H9 (cell line): ENCODE measurements at regions not wholly inside any gene's neighbourhood (a gene's known extent, or its start where the extent isn't known, plus 50 kb on each side); places are given as distances from the start of the nearest gene placed in this dataset.

Experiments used
- DNase-seq: peaks from one replicate; pipeline ENCODE4 v3.0.0-alpha.2; 2017
- H2AFZ ChIP-seq: one replicate; pipeline ENCODE4 v1.6.1; 2013; ENCODE audit warnings: mild to moderate bottlenecking, low read length, control low read depth, moderate library complexity
- H2AK5ac ChIP-seq: 2 replicates; pipeline ENCODE4 v1.6.1; 2013; ENCODE audit warnings: low read length, control low read depth, mixed read lengths; ENCODE audit not compliant: insufficient read length
- H2BK120ac ChIP-seq: one replicate; pipeline ENCODE4 v1.6.1; 2013; ENCODE audit warnings: low read depth, mild to moderate bottlenecking, low read length, control low read depth, inconsistent platforms; ENCODE audit not compliant: poor library complexity, severe bottlenecking
- H2BK12ac ChIP-seq: 2 replicates; pipeline ENCODE4 v1.6.1; 2013; ENCODE audit warnings: low read length, control low read depth, mixed read lengths, low read depth; ENCODE audit not compliant: insufficient read length
- H2BK15ac ChIP-seq: 2 replicates; pipeline ENCODE4 v1.6.1; 2013; ENCODE audit warnings: low read depth, low read length, control low read depth
- H2BK20ac ChIP-seq: one replicate; pipeline ENCODE4 v1.6.1; 2013; ENCODE audit warnings: low read depth, mild to moderate bottlenecking, low read length, control low read depth, inconsistent platforms; ENCODE audit not compliant: poor library complexity, severe bottlenecking
- H2BK5ac ChIP-seq: 2 replicates; pipeline ENCODE4 v1.6.1; 2013; ENCODE audit warnings: low read length, control low read depth, mixed read lengths; ENCODE audit not compliant: insufficient read length
- H3K14ac ChIP-seq: 2 replicates; pipeline ENCODE4 v1.6.1; 2013; ENCODE audit warnings: low read length, control low read depth; ENCODE audit not compliant: insufficient read depth
- H3K18ac ChIP-seq: 2 replicates; pipeline ENCODE4 v1.6.1; 2013; ENCODE audit warnings: low read depth, mild to moderate bottlenecking, mixed read lengths, low read length, control low read depth; ENCODE audit not compliant: insufficient read length
- H3K23ac ChIP-seq: 2 replicates; pipeline ENCODE4 v1.6.1; 2013; ENCODE audit warnings: low read length, control low read depth, mixed read lengths, low read depth; ENCODE audit not compliant: insufficient read length
- H3K23me2 ChIP-seq: 2 replicates; pipeline ENCODE4 v1.6.1; 2013; ENCODE audit warnings: low read depth, mild to moderate bottlenecking, mixed read lengths, low read length, control low read depth; ENCODE audit not compliant: insufficient read length, poor library complexity, severe bottlenecking
- H3K27ac ChIP-seq: 2 replicates; pipeline ENCODE4 v1.5.1; 2013; ENCODE audit warnings: low read length, control low read depth, mixed read lengths, low read depth; ENCODE audit not compliant: insufficient read length
- H3K27me3 ChIP-seq: 2 replicates; pipeline ENCODE4 v1.6.1; 2013; ENCODE audit warnings: low read length, control low read depth, inconsistent platforms; ENCODE audit not compliant: insufficient read depth
- H3K4ac ChIP-seq: 2 replicates; pipeline ENCODE4 v1.6.1; 2013; ENCODE audit warnings: low read depth, mild to moderate bottlenecking, control low read depth, inconsistent platforms, low read length, moderate library complexity
- H3K4me1 ChIP-seq: 2 replicates; pipeline ENCODE4 v1.6.1; 2013; ENCODE audit warnings: low read length, control low read depth, inconsistent platforms; ENCODE audit not compliant: insufficient read depth
- H3K4me2 ChIP-seq: 2 replicates; pipeline ENCODE4 v1.6.1; 2013; ENCODE audit warnings: low read length, control low read depth, mixed read lengths; ENCODE audit not compliant: insufficient read length, insufficient read depth
- H3K56ac ChIP-seq: 2 replicates; pipeline ENCODE4 v1.6.1; 2013; ENCODE audit warnings: low read depth, mild to moderate bottlenecking, mixed read lengths, low read length, control low read depth; ENCODE audit not compliant: insufficient read length
- H3K79me1 ChIP-seq: 2 replicates; pipeline ENCODE4 v1.6.1; 2013; ENCODE audit warnings: low read depth, mild to moderate bottlenecking, moderate library complexity, low read length, control low read depth, inconsistent platforms; ENCODE audit not compliant: insufficient read depth, poor library complexity, severe bottlenecking
- H3K79me2 ChIP-seq: 2 replicates; pipeline ENCODE4 v1.6.1; 2013; ENCODE audit warnings: low read length, control low read depth, inconsistent platforms; ENCODE audit not compliant: insufficient read depth
- H3K9ac ChIP-seq: 2 replicates; pipeline ENCODE4 v1.6.1; 2013; ENCODE audit warnings: low read length, control low read depth, mixed read lengths; ENCODE audit not compliant: insufficient read length; ENCODE audit errors: extremely low read depth
- H3K9me3 ChIP-seq: one replicate; pipeline ENCODE4 v1.6.1; 2013; ENCODE audit warnings: low read depth, low read length, inconsistent platforms; ENCODE audit not compliant: control insufficient read depth
- H3T11ph ChIP-seq: one replicate; pipeline ENCODE4 v1.6.1; 2013; ENCODE audit warnings: mild to moderate bottlenecking, low read length, control low read depth, inconsistent platforms
- H4K20me1 ChIP-seq: one replicate; pipeline ENCODE4 v1.6.1; 2013; ENCODE audit not compliant: control insufficient read depth, insufficient read length, insufficient read depth
- H4K5ac ChIP-seq: 2 replicates; pipeline ENCODE4 v1.6.1; 2013; ENCODE audit warnings: low read depth, mild to moderate bottlenecking, mixed read lengths, low read length, control low read depth; ENCODE audit not compliant: insufficient read length
- H4K8ac ChIP-seq: replicated peaks from 2 replicates; pipeline ENCODE4 v1.6.1; 2013; ENCODE audit warnings: low read length, control low read depth, mixed read lengths, low read depth; ENCODE audit not compliant: insufficient read length
- H4K91ac ChIP-seq: 2 replicates; pipeline ENCODE4 v1.6.1; 2013; ENCODE audit warnings: low read depth, mild to moderate bottlenecking, moderate library complexity, mixed read lengths, low read length, control low read depth; ENCODE audit not compliant: insufficient read length
- H3K27ac Mint-ChIP-seq, 3 experiments: 2 replicates in 2 of 3; 3 replicates in 1 of 3; pipeline ENCODE4 v1.8.0; 2020 to 2021; ENCODE audit warnings: mixed read lengths in 3 of 3, mild to moderate bottlenecking in 1 of 3, moderate library complexity in 1 of 3
- H3K27me3 Mint-ChIP-seq: 2 replicates; pipeline ENCODE4 v1.8.0; 2021; ENCODE audit warnings: low read depth, mild to moderate bottlenecking, moderate library complexity, mixed read lengths
- H3K36me3 Mint-ChIP-seq, 3 experiments: 2 replicates in 2 of 3; 3 replicates in 1 of 3; pipeline ENCODE4 v1.8.0; 2020 to 2021; ENCODE audit warnings: low read depth in 3 of 3, mixed read lengths in 3 of 3; ENCODE audit not compliant: insufficient read depth in 1 of 3
- H3K4me1 Mint-ChIP-seq, 2 experiments: 2 replicates each; pipeline ENCODE4 v1.8.0; 2020; ENCODE audit warnings: mixed read lengths in 2 of 2
- H3K4me3 Mint-ChIP-seq, 2 experiments: 2 replicates in 1 of 2; 3 replicates in 1 of 2; pipeline ENCODE4 v1.8.0; 2020 to 2021; ENCODE audit warnings: mild to moderate bottlenecking in 2 of 2, mixed read lengths in 2 of 2, moderate library complexity in 1 of 2
- H3K9me3 Mint-ChIP-seq, 2 experiments: 2 replicates in 1 of 2; 3 replicates in 1 of 2; pipeline ENCODE4 v1.8.0; 2020; ENCODE audit warnings: mild to moderate bottlenecking in 2 of 2, mixed read lengths in 2 of 2, moderate library complexity in 1 of 2
- WGBS: extraction: QIAGEN DNeasy Blood & Tissue Kit; methylation state at CpG from one replicate; pipeline ENCODE4 v1.1.7; 2013; ENCODE audit warnings: missing lambda C conversion rate, low lambda C conversion rate, mixed read lengths; ENCODE audit not compliant: insufficient read length; ENCODE audit errors: extremely low coverage; 5-methylcytosine and 5-hydroxymethylcytosine counted together
- TF ChIP-seq, protein P1 (sequence below): fragments of 200-600 bp; sonication (generic); conservative IDR thresholded peaks from 3 replicates; pipeline ENCODE4 v1.8.0; 2021; ENCODE audit warnings: antibody characterized with exemption, mild to moderate bottlenecking

DNA sequence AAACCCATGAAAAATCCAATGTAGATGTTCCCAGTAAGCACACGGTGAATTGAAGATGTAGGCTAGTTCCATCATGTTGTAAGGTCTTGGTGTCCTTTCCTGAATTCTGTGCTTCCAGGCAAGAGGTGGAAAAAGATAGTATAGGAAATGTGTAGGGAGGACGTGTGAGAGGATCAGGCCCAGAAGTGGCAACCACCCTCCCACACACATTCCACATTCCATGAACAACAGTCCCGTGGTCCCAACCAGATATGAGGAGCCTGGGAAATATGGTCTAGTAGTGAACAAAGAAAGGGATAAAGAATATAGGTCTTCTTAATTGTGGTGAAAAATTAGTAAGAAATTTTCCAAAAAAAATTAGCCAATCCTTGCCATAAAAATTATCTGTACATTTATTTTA is 1254.2 kb upstream of the SLC10A2 start:
- Histone ChIP-seq H3K14ac (no peak overlapping the region), H3K27me3 (no peaks in the 10 kb centered on the region), H3T11ph (no peak overlapping the region), H2BK15ac (no peak overlapping the region), H2AK5ac (no peak overlapping the region), H3K79me2 (no peaks in the 10 kb centered on the region), H4K5ac (no peak overlapping the region), H2BK5ac (no peak overlapping the region), H3K56ac (no peak overlapping the region), H2BK120ac (no peak overlapping the region), H3K9ac (no peak overlapping the region), H4K8ac (no peak overlapping the region), H3K23me2 (no peaks in the 10 kb centered on the region), H3K18ac (no peak overlapping the region), H3K23ac (no peak overlapping the region), H2AFZ (no peak overlapping the region), H3K4me2 (no peak overlapping the region), H3K4ac (no peak overlapping the region), H3K79me1 (no peaks in the 10 kb centered on the region), H4K91ac (no peak overlapping the region), H4K20me1 (no peaks in the 10 kb centered on the region), H3K9me3 (no peaks in the 10 kb centered on the region), H3K4me1 (no peaks in the 10 kb centered on the region), H3K27ac (no peak overlapping the region), H2BK20ac (no peak overlapping the region), H2BK12ac (no peak overlapping the region)
- Mint-ChIP-seq H3K27me3 (no peaks in the 10 kb centered on the region), H3K36me3 (no peaks in the 10 kb centered on the region; a peak in 1 of 7 replicates), H3K27ac (no peak overlapping the region), H3K4me3 (no peak overlapping the region), H3K4me1 (no peaks in the 10 kb centered on the region), H3K9me3 (peaks cover 0 to 3% of the 10 kb centered on the region in 2 experiments; a peak in 1 of 5 replicates)
- TF ChIP-seq, protein P1, sequence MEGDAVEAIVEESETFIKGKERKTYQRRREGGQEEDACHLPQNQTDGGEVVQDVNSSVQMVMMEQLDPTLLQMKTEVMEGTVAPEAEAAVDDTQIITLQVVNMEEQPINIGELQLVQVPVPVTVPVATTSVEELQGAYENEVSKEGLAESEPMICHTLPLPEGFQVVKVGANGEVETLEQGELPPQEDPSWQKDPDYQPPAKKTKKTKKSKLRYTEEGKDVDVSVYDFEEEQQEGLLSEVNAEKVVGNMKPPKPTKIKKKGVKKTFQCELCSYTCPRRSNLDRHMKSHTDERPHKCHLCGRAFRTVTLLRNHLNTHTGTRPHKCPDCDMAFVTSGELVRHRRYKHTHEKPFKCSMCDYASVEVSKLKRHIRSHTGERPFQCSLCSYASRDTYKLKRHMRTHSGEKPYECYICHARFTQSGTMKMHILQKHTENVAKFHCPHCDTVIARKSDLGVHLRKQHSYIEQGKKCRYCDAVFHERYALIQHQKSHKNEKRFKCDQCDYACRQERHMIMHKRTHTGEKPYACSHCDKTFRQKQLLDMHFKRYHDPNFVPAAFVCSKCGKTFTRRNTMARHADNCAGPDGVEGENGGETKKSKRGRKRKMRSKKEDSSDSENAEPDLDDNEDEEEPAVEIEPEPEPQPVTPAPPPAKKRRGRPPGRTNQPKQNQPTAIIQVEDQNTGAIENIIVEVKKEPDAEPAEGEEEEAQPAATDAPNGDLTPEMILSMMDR = no peak
- DNase-seq = no peak
- WGBS = no CpG with 5 or more reads among the region's 3 CpGs
